CD4-positive, CD25-positive, alpha-beta regulatory T cell (primary cell): ENCODE measurements at regions not wholly inside any gene's neighbourhood (a gene's known extent, or its start where the extent isn't known, plus 50 kb on each side); places are given as distances from the start of the nearest gene placed in this dataset.

Experiments
- ATAC-seq, 2 donors: fragments of 150-1000 bp; cut with Tn5 transposase; one replicate each; pipeline ENCODE4 v1.10.0; 2021; ENCODE audit warnings: low read depth in 2 of 2, moderate number of reproducible peaks in 2 of 2, moderate library complexity in 1 of 2
- DNase-seq, 3 donors: peaks; one replicate each; pipeline versions ENCODE4 v3.0.0 to v3.0.0-alpha.2; 2012 to 2022; ENCODE audit warnings: mixed read lengths in 1 of 3
- H3K27ac ChIP-seq: one replicate; pipeline ENCODE4 v1.7.0; 2013; ENCODE audit warnings: mild to moderate bottlenecking, low read length; ENCODE audit not compliant: insufficient read depth, poor library complexity, severe bottlenecking
- H3K27me3 ChIP-seq: one replicate; pipeline ENCODE4 v1.7.0; 2013; ENCODE audit warnings: low read length; ENCODE audit not compliant: control insufficient read depth, insufficient read depth
- H3K36me3 ChIP-seq: one replicate; pipeline ENCODE4 v1.7.0; 2013; ENCODE audit warnings: mild to moderate bottlenecking, low read length, moderate library complexity; ENCODE audit not compliant: control insufficient read depth, insufficient read depth
- H3K4me1 ChIP-seq: 2 replicates; pipeline ENCODE4 v1.7.0; 2013; ENCODE audit warnings: mild to moderate bottlenecking, low read length; ENCODE audit not compliant: insufficient read depth, control insufficient read depth, poor library complexity, severe bottlenecking
- H3K4me3 ChIP-seq: one replicate; pipeline ENCODE4 v1.7.0; 2013; ENCODE audit warnings: low read depth, mild to moderate bottlenecking, low read length, moderate library complexity
- H3K9me3 ChIP-seq, 2 experiments: 1 replicate in 1 of 2; 2 replicates in 1 of 2; pipeline ENCODE4 v1.7.0; 2013; ENCODE audit warnings: low read length in 2 of 2, mild to moderate bottlenecking in 1 of 2, moderate library complexity in 1 of 2; ENCODE audit not compliant: control insufficient read depth in 2 of 2
- H3K27ac Mint-ChIP-seq, 3 donors: one replicate each; pipeline ENCODE4 v1.8.0; 2020 to 2022; ENCODE audit warnings: mild to moderate bottlenecking in 3 of 3, mixed read lengths in 3 of 3, moderate library complexity in 2 of 3
- H3K27me3 Mint-ChIP-seq: one replicate; pipeline ENCODE4 v1.8.0; 2022; ENCODE audit warnings: mild to moderate bottlenecking, mixed read lengths
- H3K36me3 Mint-ChIP-seq: one replicate; pipeline ENCODE4 v1.8.0; 2020; ENCODE audit warnings: mixed read lengths
- H3K4me1 Mint-ChIP-seq, 4 donors: one replicate each; pipeline ENCODE4 v1.8.0; 2020 to 2022; ENCODE audit warnings: mixed read lengths in 4 of 4, mild to moderate bottlenecking in 1 of 4
- H3K4me3 Mint-ChIP-seq, 4 donors: one replicate each; pipeline ENCODE4 v1.8.0; 2020 to 2022; ENCODE audit warnings: mild to moderate bottlenecking in 4 of 4, mixed read lengths in 4 of 4, moderate library complexity in 3 of 4
- H3K9me3 Mint-ChIP-seq, 7 donors: one replicate each; pipeline ENCODE4 v1.8.0; 2020 to 2022; ENCODE audit warnings: mixed read lengths in 7 of 7, mild to moderate bottlenecking in 3 of 7, moderate library complexity in 2 of 7

DNA sequence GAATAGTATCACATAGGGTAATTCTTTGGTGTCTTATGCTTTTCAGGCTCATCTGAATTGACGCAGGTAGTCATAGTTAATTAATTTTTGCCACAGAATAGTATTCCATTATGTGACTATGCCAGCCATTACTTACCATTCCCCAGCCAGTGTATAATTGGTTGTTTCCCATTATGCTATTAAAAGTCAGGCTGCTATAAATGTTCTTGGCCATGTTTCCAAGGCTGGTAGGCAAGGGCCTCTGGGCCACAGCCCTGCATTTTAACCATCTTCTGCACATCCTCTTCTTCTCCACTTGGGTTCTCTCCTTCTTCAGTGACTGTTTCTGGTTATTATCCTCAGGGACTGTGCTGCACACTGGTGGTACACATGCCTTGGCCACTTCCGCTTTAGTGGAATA, 190.9 kb downstream of the ADAMTS15 start:
- Mint-ChIP-seq H3K27me3 (peaks cover 8% of the 10 kb centered on the region), H3K27ac (no peak overlapping the region), H3K4me1 (peaks cover 0 to 6% (median 0%) of the 10 kb centered on the region in 4 donors), H3K36me3 (no peaks in the 10 kb centered on the region), H3K4me3 (no peak overlapping the region), H3K9me3 (peaks cover 0 to 2% (median 0%) of the 10 kb centered on the region in 7 donors)
- DNase-seq, result no peak
- H3K4me3 ChIP-seq, result no peak overlapping the region
- no peak overlapping the region for H3K27ac ChIP-seq
- no peak for ATAC-seq
- no peaks in the 10 kb centered on the region for H3K27me3 ChIP-seq
- no peaks in the 10 kb centered on the region for H3K4me1 ChIP-seq
- no peaks in the 10 kb centered on the region for H3K9me3 ChIP-seq
- no peaks in the 10 kb centered on the region for H3K36me3 ChIP-seq

DNA sequence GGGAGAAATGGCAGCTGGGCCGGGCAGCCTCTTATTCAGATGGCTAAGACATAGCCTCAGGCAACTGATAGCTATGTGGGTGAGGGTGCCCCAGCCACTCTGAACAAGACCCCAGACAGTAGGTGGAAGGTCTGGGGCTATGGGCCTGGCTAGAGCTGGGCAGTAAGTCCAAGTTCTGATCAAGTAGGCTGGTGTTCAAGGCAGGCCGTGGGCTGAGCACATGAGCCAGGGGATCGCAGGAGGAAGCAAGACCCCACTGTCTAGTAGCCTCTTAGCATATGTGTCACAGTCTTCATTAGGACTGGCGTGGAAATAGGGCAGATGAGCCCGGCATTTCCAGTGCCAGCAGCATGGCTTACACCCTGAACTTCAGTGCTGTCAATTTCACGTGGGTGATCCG, 192.1 kb downstream of the ADAMTS15 start:
- H3K4me3 Mint-ChIP-seq, result no peak overlapping the region
- DNase-seq (no peak), ATAC-seq (no peak)
- H3K4me1 ChIP-seq, result no peaks in the 10 kb centered on the region
- H3K27ac Mint-ChIP-seq, result no peak overlapping the region
- H3K4me1 Mint-ChIP-seq, result peaks cover 0 to 6% (median 0%) of the 10 kb centered on the region in 4 donors
- no peak overlapping the region for H3K4me3 ChIP-seq
- no peaks in the 10 kb centered on the region for H3K9me3 ChIP-seq
- H3K36me3 ChIP-seq, result no peaks in the 10 kb centered on the region
- peaks cover 8% of the 10 kb centered on the region for H3K27me3 Mint-ChIP-seq
- peaks cover 0 to 2% (median 0%) of the 10 kb centered on the region in 7 donors for H3K9me3 Mint-ChIP-seq
- no peak overlapping the region for H3K27ac ChIP-seq
- no peaks in the 10 kb centered on the region for H3K36me3 Mint-ChIP-seq
- H3K27me3 ChIP-seq, result peaks cover 2% of the 10 kb centered on the region

DNA sequence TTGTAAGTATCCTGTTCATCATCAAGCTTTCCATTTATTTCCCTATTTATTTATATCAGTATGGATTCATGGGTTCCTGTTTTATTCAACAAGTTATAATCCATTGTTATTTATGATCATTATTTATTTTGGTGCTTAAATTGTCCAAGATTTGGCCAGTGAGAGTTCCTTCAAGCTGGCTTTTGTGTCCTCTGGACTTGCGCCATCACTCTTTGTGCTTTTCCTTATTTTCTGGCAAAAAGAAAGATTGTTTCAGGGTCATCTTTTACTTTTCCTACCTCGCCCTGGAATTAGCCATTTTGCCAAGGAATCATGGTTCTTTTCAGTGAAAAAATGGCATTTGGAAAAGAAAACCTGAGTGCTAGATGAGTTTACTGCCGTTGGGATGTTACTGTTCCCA, 193.4 kb downstream of the ADAMTS15 start:
- Mint-ChIP-seq H3K27me3 (peaks cover 8% of the 10 kb centered on the region), H3K36me3 (no peaks in the 10 kb centered on the region), H3K9me3 (no peaks in the 10 kb centered on the region), H3K4me1 (peaks cover 0 to 2% (median 0%) of the 10 kb centered on the region in 4 donors), H3K4me3 (no peak overlapping the region), H3K27ac (no peak overlapping the region)
- Histone ChIP-seq H3K9me3 (no peaks in the 10 kb centered on the region), H3K27ac (no peak overlapping the region), H3K27me3 (peaks cover 2% of the 10 kb centered on the region), H3K4me1 (no peaks in the 10 kb centered on the region), H3K36me3 (no peaks in the 10 kb centered on the region), H3K4me3 (no peak overlapping the region)
- ATAC-seq (no peak), DNase-seq (no peak)

DNA sequence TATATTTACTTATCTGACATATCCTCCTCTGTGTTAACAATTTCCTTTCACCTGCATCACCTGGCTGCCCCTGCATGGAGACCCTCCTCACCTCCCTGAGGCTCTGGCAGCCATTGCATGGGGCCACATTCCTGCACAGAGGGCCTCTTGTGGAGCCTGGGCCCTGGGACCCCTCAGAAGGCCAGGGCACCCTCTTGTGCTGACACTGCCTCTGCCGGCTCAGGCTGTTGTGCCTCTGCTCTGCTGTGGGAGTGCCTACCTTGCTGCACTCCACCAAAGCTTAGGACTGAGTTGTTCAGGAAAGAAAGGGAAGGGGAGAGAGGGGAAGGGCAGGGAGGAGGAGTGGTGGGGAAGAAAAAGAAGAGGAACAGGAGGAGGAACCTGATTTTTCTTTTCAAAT, 194.5 kb downstream of the ADAMTS15 start:
- ATAC-seq, result no peak
- H3K4me3 Mint-ChIP-seq, result no peak overlapping the region
- no peak overlapping the region for H3K4me3 ChIP-seq
- H3K4me1 Mint-ChIP-seq, result no peaks in the 10 kb centered on the region
- H3K9me3 Mint-ChIP-seq, result peaks cover 0 to 2% (median 0%) of the 10 kb centered on the region in 7 donors
- H3K27me3 Mint-ChIP-seq, result peaks cover 8% of the 10 kb centered on the region
- no peaks in the 10 kb centered on the region for H3K36me3 ChIP-seq
- H3K27ac ChIP-seq, result no peak overlapping the region
- peaks cover 2% of the 10 kb centered on the region for H3K27me3 ChIP-seq
- H3K9me3 ChIP-seq, result no peaks in the 10 kb centered on the region
- H3K4me1 ChIP-seq, result no peaks in the 10 kb centered on the region
- DNase-seq, result no peak
- no peaks in the 10 kb centered on the region for H3K36me3 Mint-ChIP-seq
- no peak overlapping the region for H3K27ac Mint-ChIP-seq

DNA sequence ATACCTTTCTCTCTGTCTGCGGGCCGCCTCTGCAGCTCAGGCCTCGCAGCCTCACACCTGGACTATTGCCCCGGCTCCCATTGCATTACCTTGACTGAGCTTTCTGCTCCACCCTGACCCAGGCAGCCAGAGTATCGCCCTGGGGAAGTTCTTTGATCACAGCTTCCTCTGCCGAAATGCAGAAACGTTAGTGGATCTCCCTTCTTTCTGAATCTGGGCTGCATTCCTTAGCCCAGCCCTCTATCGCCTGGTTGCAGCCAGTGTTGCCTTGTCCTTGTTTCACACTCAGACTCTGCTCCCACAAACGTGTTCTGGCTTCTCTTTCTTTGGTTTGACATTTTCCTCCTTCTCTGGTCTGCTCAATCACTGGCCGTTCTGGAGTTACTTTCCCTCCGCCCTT, 195.7 kb downstream of the ADAMTS15 start:
- Mint-ChIP-seq H3K9me3 (peaks cover 0 to 2% (median 0%) of the 10 kb centered on the region in 7 donors), H3K27me3 (peaks cover 5% of the 10 kb centered on the region), H3K27ac (no peak overlapping the region), H3K4me1 (no peaks in the 10 kb centered on the region), H3K4me3 (no peak overlapping the region), H3K36me3 (no peaks in the 10 kb centered on the region)
- no peaks in the 10 kb centered on the region for H3K36me3 ChIP-seq
- ATAC-seq (no peak), DNase-seq (no peak)
- no peaks in the 10 kb centered on the region for H3K4me1 ChIP-seq
- no peak overlapping the region for H3K4me3 ChIP-seq
- no peaks in the 10 kb centered on the region for H3K9me3 ChIP-seq
- no peak overlapping the region for H3K27ac ChIP-seq
- peaks cover 2% of the 10 kb centered on the region for H3K27me3 ChIP-seq

DNA sequence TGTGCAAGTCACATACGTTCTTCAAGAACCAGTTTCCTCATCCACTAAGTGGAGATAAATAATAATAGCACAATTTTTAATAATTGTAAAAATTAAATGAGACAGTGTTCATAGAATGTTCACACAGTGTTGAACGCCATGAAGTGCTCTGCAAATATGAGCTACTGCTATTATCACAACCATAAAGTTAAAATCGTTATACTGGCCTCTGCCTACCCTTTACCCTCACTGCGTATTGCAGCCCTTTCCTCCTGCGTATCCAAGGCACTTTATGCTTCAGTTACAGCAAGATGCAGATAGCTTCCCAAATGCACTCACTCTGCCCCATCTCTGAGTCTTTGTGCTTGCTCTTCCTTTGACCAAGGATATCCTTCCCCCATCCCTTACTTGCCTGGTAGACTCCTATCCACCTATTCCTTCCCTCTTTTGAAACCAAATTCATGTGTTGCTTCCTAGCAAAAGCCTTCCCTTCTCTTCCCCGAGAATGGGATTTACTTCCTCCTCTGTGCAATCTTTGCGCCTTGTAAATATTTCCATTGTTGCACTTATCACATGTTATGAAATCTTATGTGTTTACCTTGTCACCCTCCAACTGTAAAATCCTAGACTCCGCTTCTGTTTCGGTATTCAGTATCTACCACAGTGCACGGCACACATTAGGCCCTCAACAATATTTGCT, 196.9 kb downstream of the ADAMTS15 start:
- DNase-seq (no peak), ATAC-seq (no peak)
- H3K27me3 ChIP-seq, result peaks cover 2% of the 10 kb centered on the region
- H3K4me3 ChIP-seq, result no peak overlapping the region
- Mint-ChIP-seq H3K4me1 (no peaks in the 10 kb centered on the region), H3K36me3 (no peaks in the 10 kb centered on the region), H3K27ac (no peak overlapping the region), H3K4me3 (no peak overlapping the region), H3K27me3 (no peaks in the 10 kb centered on the region), H3K9me3 (peaks cover 0 to 2% (median 0%) of the 10 kb centered on the region in 7 donors)
- H3K9me3 ChIP-seq, result no peaks in the 10 kb centered on the region
- H3K27ac ChIP-seq, result no peak overlapping the region
- no peaks in the 10 kb centered on the region for H3K4me1 ChIP-seq
- H3K36me3 ChIP-seq, result no peaks in the 10 kb centered on the region

DNA sequence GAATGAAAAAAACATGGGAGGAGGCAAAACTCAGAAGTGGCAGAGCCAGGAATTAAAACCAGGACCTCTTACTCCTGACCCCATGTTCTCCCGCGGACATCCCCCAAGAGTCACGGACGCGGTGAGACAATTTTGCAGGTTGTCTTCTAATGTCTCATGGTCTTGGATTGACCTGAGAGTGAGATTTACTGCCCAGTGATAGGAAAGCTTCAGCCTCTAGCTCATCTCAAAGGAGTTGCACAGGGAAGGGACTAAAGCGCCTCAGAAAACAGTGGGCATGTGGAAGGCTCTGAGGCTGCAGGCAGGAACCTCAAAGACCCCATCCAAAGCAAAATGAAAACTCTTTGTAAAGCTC, 197.4 kb downstream of the ADAMTS15 start:
- Mint-ChIP-seq H3K4me1 (no peaks in the 10 kb centered on the region), H3K27ac (no peak overlapping the region), H3K4me3 (no peak overlapping the region), H3K27me3 (no peaks in the 10 kb centered on the region), H3K9me3 (peaks cover 0 to 2% (median 0%) of the 10 kb centered on the region in 7 donors), H3K36me3 (no peaks in the 10 kb centered on the region)
- no peaks in the 10 kb centered on the region for H3K36me3 ChIP-seq
- peaks cover 2% of the 10 kb centered on the region for H3K27me3 ChIP-seq
- no peaks in the 10 kb centered on the region for H3K4me1 ChIP-seq
- ATAC-seq, result no peak
- no peak overlapping the region for H3K27ac ChIP-seq
- no peaks in the 10 kb centered on the region for H3K9me3 ChIP-seq
- DNase-seq, result no peak
- H3K4me3 ChIP-seq, result no peak overlapping the region

DNA sequence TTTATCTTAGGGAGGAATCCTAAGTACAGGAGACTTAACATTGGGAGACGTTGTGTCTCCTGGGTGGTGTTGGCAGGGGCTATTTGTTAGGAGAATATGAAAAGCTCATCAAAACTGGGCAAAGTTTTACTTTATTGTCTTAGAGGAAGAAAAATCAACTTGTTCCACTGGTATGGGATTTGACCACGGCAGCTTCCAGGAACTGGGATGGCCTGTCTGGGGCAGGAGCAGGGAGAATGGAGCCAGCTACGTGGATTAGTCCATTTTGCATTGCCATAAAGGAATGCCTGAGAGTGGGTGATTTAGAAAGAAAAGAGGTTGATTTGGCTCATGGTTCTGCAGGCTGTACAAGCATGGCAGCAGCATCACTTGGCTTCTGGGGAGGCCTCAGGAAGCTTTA, 198.4 kb downstream of the ADAMTS15 start:
- H3K36me3 Mint-ChIP-seq, result no peaks in the 10 kb centered on the region
- no peak overlapping the region for H3K27ac Mint-ChIP-seq

More for the DNA sequence above, 198.4 kb downstream of the ADAMTS15 start:
- H3K4me3 ChIP-seq, result no peak overlapping the region
- no peak overlapping the region for H3K27ac ChIP-seq
- DNase-seq (no peak), ATAC-seq (no peak)
- H3K4me3 Mint-ChIP-seq, result no peak overlapping the region
- H3K27me3 ChIP-seq, result peaks cover 2% of the 10 kb centered on the region
- no peaks in the 10 kb centered on the region for H3K36me3 ChIP-seq
- H3K4me1 Mint-ChIP-seq, result no peaks in the 10 kb centered on the region
- H3K27me3 Mint-ChIP-seq, result no peaks in the 10 kb centered on the region
- H3K9me3 Mint-ChIP-seq, result peaks cover 0 to 2% (median 0%) of the 10 kb centered on the region in 7 donors
- no peaks in the 10 kb centered on the region for H3K4me1 ChIP-seq
- H3K9me3 ChIP-seq, result no peaks in the 10 kb centered on the region
